ENCODE measurements at regions not wholly inside any gene's neighbourhood (a gene's known extent, or its start where the extent isn't known, plus 50 kb on each side); places are given as distances from the start of the nearest gene placed in this dataset.

DNA sequence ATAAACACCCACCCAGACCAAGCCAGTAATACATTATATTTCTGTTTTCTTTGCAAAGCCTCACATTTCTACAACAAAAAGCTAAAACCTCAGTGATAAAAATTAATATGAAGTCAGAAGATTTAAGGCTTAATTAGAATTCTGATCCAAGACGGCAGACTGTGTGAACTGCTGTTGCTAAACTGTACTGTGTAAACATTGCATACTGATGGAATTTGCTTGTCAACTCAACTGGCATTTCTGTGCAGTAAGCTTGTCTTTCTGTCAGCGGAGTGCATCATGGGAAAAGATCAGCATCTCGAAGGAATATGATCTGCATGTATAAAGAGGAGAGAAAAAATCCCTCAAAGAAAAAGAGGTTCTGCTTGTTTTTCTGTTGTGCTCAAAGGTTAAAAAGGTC, 69.4 kb upstream of the SPANXB1 start:
- TF ChIP-seq MTF1 (CRISPR knock-in tag; IDR thresholded peaks at IDR 0.05) (no peak), SIN3A (IDR thresholded peaks at IDR 0.05; ENCODE audit: borderline replicate concordance, low read depth, low read length) (no peak), EP300 (IDR thresholded peaks at IDR 0.05; ENCODE audit: low read depth in 2 of 2, low read length in 2 of 2) (no peak), EP300 (CRISPR knock-in tag; IDR thresholded peaks at IDR 0.05; ENCODE audit: borderline replicate concordance) (no peak), ZNF496 (CRISPR knock-in tag; IDR thresholded peaks at IDR 0.05; ENCODE audit: insufficient replicate concordance) (no peak), BHLHE40 (IDR thresholded peaks at IDR 0.05; ENCODE audit: low read length) (no peak)

Data from HepG2 (cell line).